HG03432 (cell line): ENCODE measurements at regions not wholly inside any gene's neighbourhood (a gene's known extent, or its start where the extent isn't known, plus 50 kb on each side); places are given as distances from the start of the nearest gene placed in this dataset.
"Not testable (repeated sequence)": the region's sequence is repeated elsewhere in the genome, so short reads cannot be mapped to it uniquely, and the experiment has no call there.

ENCODE experiments used
- ATAC-seq: cut with Tn5 transposase; IDR thresholded peaks from one replicate; pipeline ENCODE4 v1.9.1; 2021; ENCODE audit warnings: mild to moderate bottlenecking, moderate library complexity; ENCODE audit not compliant: unreplicated experiment

- no peak for ATAC-seq
Measured at GRCh38 chr17:70683936-70684335, 514.6 kb downstream of the KCNJ2 start.

- ATAC-seq: no peak
Measured at GRCh38 chr17:70687421-70687820, 518.1 kb downstream of the KCNJ2 start.

GRCh38 chr17:70691150-70691549 is 521.8 kb downstream of the KCNJ2 start:
- ATAC-seq: no peak

- no peak for ATAC-seq
Measured at GRCh38 chr17:70699408-70699807, 530.1 kb downstream of the KCNJ2 start.

- ATAC-seq: no peak
Measured at GRCh38 chr17:70702683-70703255, 533.4 kb downstream of the KCNJ2 start.

- ATAC-seq: no peak
Measured at GRCh38 chr17:70709596-70709995, 540.3 kb downstream of the KCNJ2 start.

- no peak for ATAC-seq
Measured at GRCh38 chr17:70713694-70714093, 544.4 kb downstream of the KCNJ2 start.

GRCh38 chr17:70716551-70716950 is 547.2 kb downstream of the KCNJ2 start:
- ATAC-seq: no peak

- no peak for ATAC-seq
Measured at GRCh38 chr17:70717042-70717441, 547.7 kb downstream of the KCNJ2 start.

GRCh38 chr17:70736375-70736957 is 567.1 kb downstream of the KCNJ2 start:
- ATAC-seq: no peak

- ATAC-seq: no peak
Measured at GRCh38 chr17:70739065-70739464, 569.7 kb downstream of the KCNJ2 start.

- not testable (repeated sequence) for ATAC-seq
Measured at GRCh38 chr17:70746574-70746973, 577.2 kb downstream of the KCNJ2 start.

- ATAC-seq: no peak
Measured at GRCh38 chr17:70750983-70751382, 581.7 kb downstream of the KCNJ2 start.

GRCh38 chr17:70752461-70752860 is 583.1 kb downstream of the KCNJ2 start:
- ATAC-seq: not testable (repeated sequence)

- ATAC-seq: no peak
Measured at GRCh38 chr17:70752966-70753467, 583.7 kb downstream of the KCNJ2 start.

- no peak for ATAC-seq
Measured at GRCh38 chr17:70763018-70763417, 593.7 kb downstream of the KCNJ2 start.

GRCh38 chr17:70767102-70767701 is 597.9 kb downstream of the KCNJ2 start:
- ATAC-seq: no peak

GRCh38 chr17:70769956-70770355 is 600.6 kb downstream of the KCNJ2 start:
- no peak for ATAC-seq

- no peak for ATAC-seq
Measured at GRCh38 chr17:70771804-70772386, 602.6 kb downstream of the KCNJ2 start.

- ATAC-seq: no peak
Measured at GRCh38 chr17:70772761-70773160, 603.4 kb downstream of the KCNJ2 start.

GRCh38 chr17:70773258-70773657 is 603.9 kb downstream of the KCNJ2 start:
- no peak for ATAC-seq
